Endothelial cell of umbilical vein (primary cell): ENCODE measurements at regions not wholly inside any gene's neighbourhood (a gene's known extent, or its start where the extent isn't known, plus 50 kb on each side); places are given as distances from the start of the nearest gene placed in this dataset.

Experiments
- BruUV-seq: library from RNA; stranded (reverse); fragments of 400-500 nt; replicated peaks from 2 replicates; lab custom pipeline; 2021; lab: Mats Ljungman, UMichigan
- CTCF ChIA-PET: fragments of 300-600, 350-600 bp; sonication (Branson Sonifier 250); formaldehyde crosslinking; loops from one replicate; lab custom pipeline; 2021; ENCODE audit warnings: antibody characterized with exemption, inconsistent platforms; lab: Charles Lee
- POLR2A ChIA-PET: fragments of 300-600, 350-600 bp; sonication (Branson Sonifier 250); formaldehyde crosslinking; loops from one replicate; lab custom pipeline; 2021; ENCODE audit warnings: antibody characterized with exemption, inconsistent platforms; lab: Charles Lee
- DNase-seq: peaks from one replicate; pipeline ENCODE4 v3.0.0-alpha.2; 2011; ENCODE audit warnings: low read depth, low spot score
- FAIRE-seq: peaks from 2 replicates; lab custom pipeline; 2011; peaks lifted over from hg19 to GRCh38; lab: Jason Lieb, UNC
- H2AFZ ChIP-seq: 2 replicates; pipeline ENCODE4 v1.6.0; 2012; ENCODE audit warnings: low read depth, low read length, control low read depth, inconsistent platforms
- H3K27ac ChIP-seq: 2 replicates; pipeline ENCODE4 v1.5.1; 2011; ENCODE audit warnings: low read depth, mild to moderate bottlenecking, control low read depth, low read length, moderate library complexity; ENCODE audit not compliant: insufficient read depth
- H3K27me3 ChIP-seq, 2 experiments: 2 replicates each; pipeline versions ENCODE4 v1.6.0 to v1.6.1; 2011; ENCODE audit warnings: low read length in 2 of 2, mixed read lengths in 1 of 2; ENCODE audit not compliant: control insufficient read depth in 2 of 2, insufficient read depth in 2 of 2
- H3K36me3 ChIP-seq, 2 experiments: 2 replicates in 1 of 2; 3 replicates in 1 of 2; pipeline ENCODE4 v1.5.1; 2011; ENCODE audit warnings: low read length in 2 of 2, mild to moderate bottlenecking in 1 of 2, moderate library complexity in 1 of 2; ENCODE audit not compliant: control insufficient read depth in 2 of 2, insufficient read depth in 2 of 2; ENCODE audit errors: extremely low read depth in 1 of 2
- H3K4me1 ChIP-seq: 3 replicates; pipeline ENCODE4 v1.5.1; 2011; ENCODE audit warnings: mild to moderate bottlenecking, low read length; ENCODE audit not compliant: control insufficient read depth, insufficient read depth; ENCODE audit errors: extremely low read depth
- H3K4me2 ChIP-seq: 2 replicates; pipeline ENCODE4 v1.6.1; 2011; ENCODE audit warnings: low read length, control low read depth, mixed read lengths; ENCODE audit not compliant: insufficient read depth
- H3K4me3 ChIP-seq, 3 experiments: fragments of 200-600 bp in 1 of 3; sonication (generic), shearing (Covaris generic) in 1 of 3; replicated peaks in 1 of 3; 2 replicates each; pipeline ENCODE4 v1.5.1; 2011 to 2016; ENCODE audit warnings: control low read depth in 3 of 3, low read length in 3 of 3, mild to moderate bottlenecking in 2 of 3, inconsistent platforms in 1 of 3, low read depth in 1 of 3, moderate library complexity in 1 of 3; ENCODE audit not compliant: insufficient read depth in 1 of 3
- H3K79me2 ChIP-seq: 2 replicates; pipeline ENCODE4 v1.6.0; 2012; ENCODE audit warnings: low read length, inconsistent platforms; ENCODE audit not compliant: control insufficient read depth, insufficient read depth
- H3K9ac ChIP-seq: replicated peaks from 2 replicates; pipeline ENCODE3; 2011; ENCODE audit warnings: low read length, control low read depth; ENCODE audit not compliant: insufficient read depth; ENCODE audit errors: extremely low read depth
- H3K9me1 ChIP-seq: replicated peaks from 3 replicates; pipeline ENCODE4 v1.6.0; 2011; ENCODE audit warnings: mild to moderate bottlenecking, low read length; ENCODE audit not compliant: control insufficient read depth, insufficient read depth; ENCODE audit errors: extremely low read depth
- H3K9me3 ChIP-seq: replicated peaks from 2 replicates; pipeline ENCODE4 v1.5.1; 2012; ENCODE audit warnings: low read length, inconsistent platforms; ENCODE audit not compliant: control insufficient read depth, insufficient read depth
- H4K20me1 ChIP-seq: replicated peaks from 2 replicates; pipeline ENCODE3; 2011; ENCODE audit warnings: mild to moderate bottlenecking, low read length; ENCODE audit not compliant: control insufficient read depth, insufficient read depth; ENCODE audit errors: extremely low read depth
- CTCF ChIP-seq, 2 donors: IDR thresholded peaks; 1 replicate in 1 of 2; 2 replicates in 1 of 2; pipeline ENCODE4 v1.5.1; 2011; ENCODE audit warnings: low read length in 2 of 2, mild to moderate bottlenecking in 2 of 2, moderate library complexity in 2 of 2, control low read depth in 1 of 2, inconsistent platforms in 1 of 2, low read depth in 1 of 2; ENCODE audit not compliant: insufficient read depth in 1 of 2; ENCODE audit errors: extremely low read depth in 1 of 2
- EZH2 ChIP-seq: IDR thresholded peaks from 2 replicates; pipeline ENCODE4 v1.6.1; 2012; ENCODE audit warnings: borderline replicate concordance, low read depth, mild to moderate bottlenecking, moderate library complexity, low read length, inconsistent platforms; ENCODE audit not compliant: severe bottlenecking
- FOS ChIP-seq: IDR thresholded peaks from 2 replicates; pipeline ENCODE4 v1.6.1; 2011; ENCODE audit warnings: mild to moderate bottlenecking, low read length, moderate library complexity, borderline replicate concordance; ENCODE audit not compliant: insufficient read depth
- GATA2 ChIP-seq: IDR thresholded peaks from 2 replicates; pipeline ENCODE4 v1.7.0; 2011; ENCODE audit warnings: low read depth, mild to moderate bottlenecking, moderate library complexity, mixed read lengths, low read length; ENCODE audit not compliant: insufficient read length, insufficient read depth
- JUN ChIP-seq: IDR thresholded peaks from 2 replicates; pipeline ENCODE4 v1.6.1; 2011; ENCODE audit warnings: borderline replicate concordance, low read depth; ENCODE audit not compliant: insufficient read length, insufficient read depth
- MYC ChIP-seq: IDR thresholded peaks from one replicate; pipeline ENCODE4 v1.6.1; 2011; ENCODE audit warnings: mild to moderate bottlenecking, low read depth, low read length
- POLR2A ChIP-seq: IDR thresholded peaks from 2 replicates; pipeline ENCODE4 v1.6.1; 2012; ENCODE audit warnings: low read depth, mild to moderate bottlenecking, control low read depth, low read length
- POLR2AphosphoS5 ChIP-seq: IDR thresholded peaks from 2 replicates; pipeline ENCODE4 v1.6.1; 2012; ENCODE audit warnings: low read depth, mild to moderate bottlenecking, control low read depth, low read length, moderate library complexity; ENCODE audit not compliant: insufficient read depth
- dilution Hi-C: fragments of 300-500 bp; cut with MboI; formaldehyde crosslinking; loops from one replicate; pipeline ENCODE4 v1.15.0; 2019; ENCODE audit warnings: low sequenced_read_pairs; ENCODE audit not compliant: extremely low pct_ligation_motif_present
- intact Hi-C: fragments of 100-400 bp; cut with micrococcal nuclease; formaldehyde crosslinking; loops from one replicate; pipeline ENCODE4 v1.10.0; 2022
- TF ChIP-seq, protein P1 (sequence below): IDR thresholded peaks from 2 replicates; pipeline ENCODE4 v1.6.1; 2011; ENCODE audit not compliant: insufficient read depth, insufficient read length

- intact Hi-C loops (loop anchor here (1.0 kb wide), 1 partner anchor 114 kb away; no protein-coding TSS in a partner anchor), dilution Hi-C loops (no loop called here)
- H3K4me2 ChIP-seq: no peak overlapping the region
- no peak for DNase-seq
- H2AFZ ChIP-seq: no peak overlapping the region
- H4K20me1 ChIP-seq: no peaks in the 10 kb centered on the region
- H3K4me1 ChIP-seq: no peaks in the 10 kb centered on the region
- POLR2A ChIA-PET: no interaction called here
- H3K4me3 ChIP-seq: no peak overlapping the region
- H3K27me3 ChIP-seq: no peaks in the 10 kb centered on the region
- no peaks in the 10 kb centered on the region for H3K36me3 ChIP-seq
- no peak overlapping the region for H3K27ac ChIP-seq
- BruUV-seq: no TSS peak
- H3K9me3 ChIP-seq: no peaks in the 10 kb centered on the region
- CTCF ChIA-PET: no interaction called here
- TF ChIP-seq JUN: no peak
- TF ChIP-seq CTCF (IDR thresholded peaks at IDR 0.05; ENCODE audit: extremely low read depth in 1 of 2, insufficient read depth in 1 of 2, low read depth in 1 of 2, low read length in 2 of 2): peak; percentile 28 to 41
- H3K9me1 ChIP-seq: no peaks in the 10 kb centered on the region
- no peak overlapping the region for H3K9ac ChIP-seq
- FAIRE-seq: no peak
- no peaks in the 10 kb centered on the region for H3K79me2 ChIP-seq
Measured at GRCh38 chr3:59326246-59327024, 276.6 kb upstream of the CFAP20DC start.

DNA sequence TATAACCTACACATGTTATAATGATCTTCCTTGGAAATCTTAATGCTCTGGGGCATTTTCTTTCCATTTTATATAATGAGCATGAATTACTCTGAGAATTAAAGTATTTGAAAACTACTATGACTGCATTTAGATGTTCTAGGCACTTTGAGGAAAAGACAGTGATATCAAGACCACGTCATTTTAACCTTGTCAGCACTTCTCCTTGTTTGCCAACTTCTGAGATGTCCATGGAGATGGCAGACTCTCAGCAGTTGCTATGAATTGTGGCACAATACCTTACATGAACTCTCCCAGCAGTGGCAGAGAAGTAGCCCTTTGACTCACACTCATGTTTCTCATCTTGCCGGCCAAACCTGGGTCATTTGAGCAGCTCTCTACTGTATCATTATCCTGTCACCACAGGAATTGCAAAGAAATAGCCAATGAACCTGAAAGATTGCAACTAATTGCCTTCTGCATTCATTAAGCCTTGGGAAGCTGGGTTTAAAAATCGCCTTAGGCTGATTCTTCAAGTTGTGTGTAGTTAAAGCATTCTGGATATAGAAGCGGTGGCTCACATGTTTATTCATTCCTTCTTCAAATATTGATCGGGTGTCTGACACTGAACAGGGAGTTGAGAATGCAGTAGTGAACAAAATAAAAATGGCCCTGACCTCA, 272.2 kb upstream of the CFAP20DC start:
- Histone ChIP-seq H4K20me1 (no peaks in the 10 kb centered on the region), H3K27me3 (no peaks in the 10 kb centered on the region), H3K9me1 (no peaks in the 10 kb centered on the region), H3K4me2 (no peak overlapping the region), H2AFZ (no peak overlapping the region), H3K4me3 (no peak overlapping the region), H3K36me3 (no peaks in the 10 kb centered on the region), H3K9ac (no peak overlapping the region), H3K4me1 (no peaks in the 10 kb centered on the region), H3K27ac (no peak overlapping the region), H3K9me3 (no peaks in the 10 kb centered on the region), H3K79me2 (no peaks in the 10 kb centered on the region)
- POLR2A ChIA-PET: no interaction called here
- intact Hi-C loops: no loop called here
- TF ChIP-seq FOS (no peak), GATA2 (no peak), EZH2 (no peak), POLR2AphosphoS5 (no peak), CTCF (IDR thresholded peaks at IDR 0.05; ENCODE audit: extremely low read depth in 1 of 2, insufficient read depth in 1 of 2, low read depth in 1 of 2, low read length in 2 of 2) (no peak), POLR2A (no peak), JUN (no peak), MYC (no peak)
- TF ChIP-seq, protein P1, sequence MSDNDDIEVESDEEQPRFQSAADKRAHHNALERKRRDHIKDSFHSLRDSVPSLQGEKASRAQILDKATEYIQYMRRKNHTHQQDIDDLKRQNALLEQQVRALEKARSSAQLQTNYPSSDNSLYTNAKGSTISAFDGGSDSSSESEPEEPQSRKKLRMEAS: no peak
- FAIRE-seq: no peak
- dilution Hi-C loops: no loop called here
- no TSS peak for BruUV-seq
- DNase-seq: no peak
- CTCF ChIA-PET: no interaction called here
